ENCODE measurements at regions not wholly inside any gene's neighbourhood (a gene's known extent, or its start where the extent isn't known, plus 50 kb on each side); places are given as distances from the start of the nearest gene placed in this dataset.
"Not testable (repeated sequence)": the region's sequence is repeated elsewhere in the genome, so short reads cannot be mapped to it uniquely, and the experiment has no call there.

DNA sequence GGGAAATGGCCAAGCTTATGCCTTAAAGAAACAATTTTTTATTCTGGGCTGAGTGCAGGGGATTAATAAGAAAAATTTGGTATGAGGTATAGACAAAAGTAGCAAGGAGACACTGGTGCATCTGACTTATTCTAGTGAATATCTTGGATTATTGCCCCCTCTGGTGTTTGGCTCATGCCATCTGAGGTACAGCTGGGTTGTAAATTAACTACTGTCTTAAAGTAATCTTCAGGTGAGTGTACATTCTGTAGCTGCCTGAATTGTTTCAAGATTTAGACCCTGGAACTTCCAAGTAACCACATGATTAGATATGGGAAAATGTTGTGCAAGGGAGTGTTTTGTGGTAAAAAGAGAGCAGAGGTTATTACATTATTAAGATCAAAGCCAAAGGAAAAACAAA, 988.7 kb downstream of the FAM133A start:
- intact Hi-C loops (cut with DNase I) = no loop called here
- ATAC-seq (peak; percentile 74), DNase-seq (no peak)
- Histone ChIP-seq H3K36me3 (no peaks in the 10 kb centered on the region), H3K4me1 (no peaks in the 10 kb centered on the region), H3K27ac (no peak overlapping the region), H3K27me3 (no peaks in the 10 kb centered on the region), H3K9me3 (no peaks in the 10 kb centered on the region), H3K4me3 (no peak overlapping the region)
- TF ChIP-seq, protein P1, sequence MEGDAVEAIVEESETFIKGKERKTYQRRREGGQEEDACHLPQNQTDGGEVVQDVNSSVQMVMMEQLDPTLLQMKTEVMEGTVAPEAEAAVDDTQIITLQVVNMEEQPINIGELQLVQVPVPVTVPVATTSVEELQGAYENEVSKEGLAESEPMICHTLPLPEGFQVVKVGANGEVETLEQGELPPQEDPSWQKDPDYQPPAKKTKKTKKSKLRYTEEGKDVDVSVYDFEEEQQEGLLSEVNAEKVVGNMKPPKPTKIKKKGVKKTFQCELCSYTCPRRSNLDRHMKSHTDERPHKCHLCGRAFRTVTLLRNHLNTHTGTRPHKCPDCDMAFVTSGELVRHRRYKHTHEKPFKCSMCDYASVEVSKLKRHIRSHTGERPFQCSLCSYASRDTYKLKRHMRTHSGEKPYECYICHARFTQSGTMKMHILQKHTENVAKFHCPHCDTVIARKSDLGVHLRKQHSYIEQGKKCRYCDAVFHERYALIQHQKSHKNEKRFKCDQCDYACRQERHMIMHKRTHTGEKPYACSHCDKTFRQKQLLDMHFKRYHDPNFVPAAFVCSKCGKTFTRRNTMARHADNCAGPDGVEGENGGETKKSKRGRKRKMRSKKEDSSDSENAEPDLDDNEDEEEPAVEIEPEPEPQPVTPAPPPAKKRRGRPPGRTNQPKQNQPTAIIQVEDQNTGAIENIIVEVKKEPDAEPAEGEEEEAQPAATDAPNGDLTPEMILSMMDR (IDR thresholded peaks at IDR 0.05) = no peak

DNA sequence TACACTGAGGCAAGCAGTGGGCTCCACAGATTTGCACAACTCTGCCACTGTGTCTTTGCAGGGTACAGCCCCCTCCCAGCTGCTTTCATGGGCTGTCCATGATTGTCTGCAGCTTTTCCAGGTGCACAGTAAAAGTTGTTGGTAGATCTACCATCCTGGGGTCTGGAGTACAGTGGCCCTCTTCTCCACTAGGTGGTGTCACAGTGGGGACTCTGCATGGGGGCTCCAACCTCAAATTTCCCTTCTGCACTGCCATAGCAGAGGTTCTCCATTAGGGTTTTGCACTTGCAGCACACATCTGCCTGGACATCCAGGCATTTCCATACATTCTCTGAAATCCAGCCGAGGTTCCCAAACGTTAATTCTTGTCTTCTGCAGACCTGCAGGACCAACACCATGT, 1002.3 kb downstream of the FAM133A start:
- TF ChIP-seq, protein P1 (IDR thresholded peaks at IDR 0.05) = no peak
- intact Hi-C loops (cut with DNase I) = no loop called here
- Histone ChIP-seq H3K4me1 (no peaks in the 10 kb centered on the region), H3K36me3 (no peaks in the 10 kb centered on the region), H3K27ac (no peak overlapping the region), H3K9me3 (no peaks in the 10 kb centered on the region), H3K27me3 (no peaks in the 10 kb centered on the region), H3K4me3 (no peak overlapping the region)
- ATAC-seq = no peak
- no peak for DNase-seq

DNA sequence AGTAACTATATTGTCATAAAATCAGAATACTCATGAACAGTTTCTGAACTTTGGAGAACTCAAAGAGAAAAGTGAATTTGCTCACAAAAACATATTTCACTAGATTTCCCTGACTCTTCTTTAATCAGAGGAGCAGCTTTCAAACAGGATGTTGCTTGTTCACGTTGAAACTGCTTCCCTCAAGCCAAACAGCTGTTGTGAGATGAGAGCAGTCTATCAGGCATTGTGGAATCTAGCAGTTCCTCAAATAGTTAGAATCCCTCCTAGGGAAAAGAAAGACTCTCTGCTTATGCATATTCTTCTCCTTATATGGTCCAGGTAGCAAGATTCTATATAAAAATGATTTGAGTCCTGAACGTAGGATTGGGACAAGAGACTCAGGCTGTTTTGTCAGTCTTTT, 1012.1 kb downstream of the FAM133A start:
- TF ChIP-seq, protein P1 (IDR thresholded peaks at IDR 0.05) = no peak

DNA sequence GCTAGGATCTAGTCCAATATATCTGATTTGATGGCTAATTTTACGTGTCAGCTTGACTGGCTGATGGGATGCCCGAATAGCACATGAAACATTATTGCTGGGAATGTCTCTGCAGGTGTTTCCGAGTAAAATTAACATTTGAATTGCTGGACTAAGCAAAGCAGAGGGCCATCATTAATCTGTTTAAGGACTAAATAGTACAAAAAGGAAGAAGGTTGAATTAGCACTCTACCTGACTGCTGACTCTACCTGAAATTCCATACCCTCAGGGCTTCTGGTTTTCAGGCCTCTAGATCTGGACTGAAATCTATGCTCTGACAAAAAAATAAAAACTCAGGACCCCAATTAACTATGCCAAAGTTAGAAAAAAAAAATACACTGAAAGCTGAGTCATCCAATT, 1021.9 kb downstream of the FAM133A start:
- H3K27me3 ChIP-seq = no peaks in the 10 kb centered on the region
- DNase-seq = no peak
- intact Hi-C loops (cut with DNase I) = no loop called here
- H3K4me1 ChIP-seq = no peaks in the 10 kb centered on the region
- TF ChIP-seq, protein P1 (IDR thresholded peaks at IDR 0.05) = no peak
- H3K9me3 ChIP-seq = no peaks in the 10 kb centered on the region
- no peak for ATAC-seq
- no peak overlapping the region for H3K27ac ChIP-seq
- H3K4me3 ChIP-seq = no peak overlapping the region
- H3K36me3 ChIP-seq = no peaks in the 10 kb centered on the region

More for the DNA sequence above, 1012.1 kb downstream of the FAM133A start:
- DNase-seq = no peak
- ATAC-seq = no peak
- no peaks in the 10 kb centered on the region for H3K4me1 ChIP-seq
- no peak overlapping the region for H3K27ac ChIP-seq
- intact Hi-C loops (cut with DNase I) = no loop called here
- no peaks in the 10 kb centered on the region for H3K9me3 ChIP-seq
- H3K4me3 ChIP-seq = no peak overlapping the region
- no peaks in the 10 kb centered on the region for H3K27me3 ChIP-seq
- H3K36me3 ChIP-seq = no peaks in the 10 kb centered on the region

DNA sequence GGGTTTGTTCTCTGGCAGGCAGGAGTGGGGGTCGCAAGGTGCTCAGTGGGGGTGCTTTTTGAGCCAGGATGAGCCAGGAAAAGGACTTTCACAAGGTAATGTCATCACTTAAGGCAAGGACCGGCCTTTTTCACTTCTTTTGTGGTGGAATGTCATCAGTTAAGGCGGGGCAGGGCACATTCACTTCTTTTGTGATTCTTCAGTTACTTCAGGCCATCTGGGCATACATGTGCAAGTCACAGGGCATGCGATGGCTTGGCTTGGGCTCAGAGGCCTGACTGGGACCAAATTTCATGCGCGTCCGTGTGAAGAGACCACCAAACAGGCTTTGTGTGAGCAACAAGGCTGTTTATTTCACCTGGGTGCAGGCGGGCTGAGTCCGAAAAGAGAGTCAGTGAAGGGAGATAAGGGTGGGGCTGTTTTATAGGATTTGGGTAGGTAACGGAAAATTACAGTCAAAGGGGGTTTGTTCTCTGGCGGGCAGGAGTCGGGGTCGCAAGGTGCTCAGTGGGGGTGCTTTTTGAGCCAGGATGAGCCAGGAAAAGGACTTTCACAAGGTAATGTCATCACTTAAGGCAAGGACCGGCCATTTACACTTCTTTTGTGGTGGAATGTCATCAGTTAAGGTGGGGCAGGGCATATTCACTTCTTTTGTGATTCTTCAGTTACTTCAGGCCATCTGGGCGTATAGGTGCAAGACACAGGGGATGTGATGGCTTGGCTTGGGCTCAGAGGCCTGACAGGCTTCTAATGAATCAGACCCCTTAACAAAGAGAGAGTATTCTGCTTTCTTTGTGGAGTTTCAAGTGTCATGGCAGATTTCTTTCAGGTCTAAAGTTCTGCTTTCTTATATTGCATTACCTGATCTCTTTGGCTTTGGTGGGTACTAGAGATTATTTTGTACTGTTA, 1030.6 kb downstream of the FAM133A start:
- ATAC-seq; H3K36me3 ChIP-seq; H3K4me1 ChIP-seq; H3K27ac ChIP-seq; H3K27me3 ChIP-seq; H3K9me3 ChIP-seq; DNase-seq; intact Hi-C loops (cut with DNase I): not testable (repeated sequence)
- peak overlapping the region; percentile 19 for H3K4me3 ChIP-seq

DNA sequence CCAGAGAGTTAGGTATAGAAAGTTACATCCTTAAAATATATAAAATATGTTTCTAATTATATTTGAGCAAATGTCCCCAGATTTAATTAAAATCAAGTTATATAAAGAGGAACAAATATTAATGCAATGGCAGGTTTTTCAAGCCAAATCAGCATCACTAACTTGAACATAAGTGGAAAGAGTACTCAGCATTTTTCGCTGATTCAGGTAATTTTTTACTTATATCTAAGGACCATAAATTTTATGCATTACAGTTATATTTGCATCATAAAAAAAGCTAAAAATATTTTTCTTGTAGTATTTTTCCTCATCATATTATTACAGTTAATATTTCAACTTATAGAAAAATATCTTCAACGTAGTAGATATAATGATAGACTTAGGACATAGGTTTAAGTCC, 1047.4 kb downstream of the FAM133A start:
- no peaks in the 10 kb centered on the region for H3K4me1 ChIP-seq
- H3K9me3 ChIP-seq = no peaks in the 10 kb centered on the region
- intact Hi-C loops (cut with DNase I) = no loop called here
- ATAC-seq (no peak), DNase-seq (no peak)
- H3K36me3 ChIP-seq = no peaks in the 10 kb centered on the region
- no peak overlapping the region for H3K27ac ChIP-seq
- no peaks in the 10 kb centered on the region for H3K27me3 ChIP-seq
- TF ChIP-seq, protein P1 (IDR thresholded peaks at IDR 0.05) = no peak
- H3K4me3 ChIP-seq = no peak overlapping the region

Data from upper lobe of right lung (tissue), 1 donor.